ENCODE measurements at regions not wholly inside any gene's neighbourhood (a gene's known extent, or its start where the extent isn't known, plus 50 kb on each side); places are given as distances from the start of the nearest gene placed in this dataset.
A peak's percentile ranks its signal among the peaks of the same experiment; 100 is the strongest.

DNA sequence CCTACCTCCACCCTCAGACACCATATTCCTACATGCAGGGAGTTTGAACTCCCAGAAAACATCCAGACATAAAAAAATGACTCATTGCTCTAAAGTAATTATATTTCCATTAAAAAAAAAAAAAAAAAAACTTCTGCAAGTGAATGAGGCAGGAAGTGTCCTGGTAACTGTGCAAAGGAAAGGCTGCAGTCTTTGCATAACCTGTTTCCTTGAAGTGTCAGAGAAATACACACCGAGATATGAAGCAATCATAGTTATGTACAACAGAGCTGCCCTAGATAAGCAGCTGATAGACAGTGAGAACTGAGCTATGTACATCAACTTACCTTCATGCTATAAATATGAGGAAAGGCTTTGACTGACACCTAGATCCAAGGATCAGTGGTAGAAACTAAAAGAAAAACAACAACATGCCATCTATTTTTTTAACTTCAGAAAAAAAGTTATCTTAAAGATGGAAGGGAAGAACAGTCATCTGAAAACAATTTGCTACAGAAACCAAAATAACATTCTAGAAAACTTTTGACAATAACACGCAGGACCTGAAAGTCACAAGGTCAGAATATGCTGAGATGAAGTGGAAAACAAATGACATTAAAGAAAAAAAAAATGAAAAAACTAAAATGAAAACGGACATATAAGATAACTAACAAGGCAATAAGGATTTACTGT is 263.2 kb downstream of the SEC23A start:
- no peak for DNase-seq

DNA sequence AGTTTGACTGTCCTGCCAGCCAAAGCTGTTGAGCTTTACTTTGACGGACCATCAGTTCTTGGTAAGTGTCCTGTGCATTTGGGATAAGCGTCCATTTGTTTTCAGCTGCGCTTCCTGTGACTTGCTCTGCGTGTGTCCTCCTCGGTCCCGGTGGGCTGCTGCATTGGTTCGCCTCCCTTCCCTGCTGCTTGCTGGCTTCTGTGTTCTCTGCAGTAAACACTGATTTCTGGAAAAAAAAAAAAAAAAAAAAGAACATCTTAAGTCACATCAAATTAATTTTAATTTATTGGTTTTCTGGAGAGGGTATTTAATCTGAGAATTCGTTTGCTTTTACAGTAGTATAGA is 264.1 kb downstream of the SEC23A start:
- DNase-seq: no peak

GRCh38 chr14:38838049-38838978 is 264.7 kb downstream of the SEC23A start:
- DNase-seq: no peak

- no peak for DNase-seq
Observed at GRCh38 chr14:38837343-38838048, 265.5 kb downstream of the SEC23A start.

DNA sequence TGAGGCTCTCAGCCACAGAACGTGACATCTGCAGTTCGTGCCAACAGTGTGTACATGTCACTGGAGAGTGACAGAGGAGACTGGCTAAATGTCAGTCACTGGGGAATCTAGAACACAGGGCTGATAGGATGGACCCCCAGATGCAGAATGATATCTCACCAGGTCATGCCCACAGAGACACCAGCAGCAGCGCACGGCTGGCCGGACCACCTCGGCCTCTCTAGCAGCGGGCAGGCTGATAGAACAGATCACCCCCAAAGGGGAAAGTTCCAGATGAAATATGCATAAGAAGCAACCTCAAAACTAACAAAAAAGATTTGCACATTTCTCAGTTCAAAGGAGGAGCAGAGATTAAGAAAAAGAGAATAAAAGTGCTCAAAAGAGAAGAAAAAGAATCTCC is 266.5 kb downstream of the SEC23A start:
- DNase-seq: no peak

GRCh38 chr14:38835874-38836273 is 267.2 kb downstream of the SEC23A start:
- no peak for DNase-seq

DNA sequence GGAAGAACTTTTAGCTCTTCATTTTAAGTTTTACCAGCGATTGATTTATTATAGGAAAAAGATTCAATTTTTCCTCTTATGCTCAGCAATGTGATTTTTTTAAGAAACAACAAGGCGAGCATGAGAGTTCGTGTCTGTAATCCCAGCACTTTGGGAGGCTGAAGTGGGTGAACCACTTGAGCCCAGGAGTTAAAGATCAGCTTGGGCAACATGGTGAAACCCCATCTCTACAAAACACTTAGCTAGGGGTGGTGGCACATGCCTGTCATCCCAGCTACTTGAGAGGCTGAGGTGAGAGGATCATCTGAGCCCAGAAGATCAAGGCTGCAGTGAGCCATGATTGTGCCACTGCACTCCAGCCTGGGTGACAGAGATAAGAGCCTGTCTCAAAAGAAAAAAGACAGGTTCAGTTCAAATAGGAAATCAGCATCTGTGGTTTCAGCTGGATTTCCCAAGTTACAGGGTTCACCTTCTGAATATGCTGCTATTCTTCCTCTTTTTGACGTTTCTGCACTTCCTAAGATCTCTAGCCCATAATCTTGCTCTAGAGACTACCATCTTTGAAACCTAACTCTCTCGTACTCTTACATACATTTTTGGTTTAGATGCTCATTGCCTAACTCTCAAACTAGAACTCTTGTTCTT is 274.7 kb downstream of the SEC23A start:
- no peak for DNase-seq

- no peak for DNase-seq
Observed at GRCh38 chr14:38824706-38825105, 278.3 kb downstream of the SEC23A start.

- DNase-seq: no peak
Observed at GRCh38 chr14:38818555-38818954, 284.5 kb downstream of the SEC23A start.

DNA sequence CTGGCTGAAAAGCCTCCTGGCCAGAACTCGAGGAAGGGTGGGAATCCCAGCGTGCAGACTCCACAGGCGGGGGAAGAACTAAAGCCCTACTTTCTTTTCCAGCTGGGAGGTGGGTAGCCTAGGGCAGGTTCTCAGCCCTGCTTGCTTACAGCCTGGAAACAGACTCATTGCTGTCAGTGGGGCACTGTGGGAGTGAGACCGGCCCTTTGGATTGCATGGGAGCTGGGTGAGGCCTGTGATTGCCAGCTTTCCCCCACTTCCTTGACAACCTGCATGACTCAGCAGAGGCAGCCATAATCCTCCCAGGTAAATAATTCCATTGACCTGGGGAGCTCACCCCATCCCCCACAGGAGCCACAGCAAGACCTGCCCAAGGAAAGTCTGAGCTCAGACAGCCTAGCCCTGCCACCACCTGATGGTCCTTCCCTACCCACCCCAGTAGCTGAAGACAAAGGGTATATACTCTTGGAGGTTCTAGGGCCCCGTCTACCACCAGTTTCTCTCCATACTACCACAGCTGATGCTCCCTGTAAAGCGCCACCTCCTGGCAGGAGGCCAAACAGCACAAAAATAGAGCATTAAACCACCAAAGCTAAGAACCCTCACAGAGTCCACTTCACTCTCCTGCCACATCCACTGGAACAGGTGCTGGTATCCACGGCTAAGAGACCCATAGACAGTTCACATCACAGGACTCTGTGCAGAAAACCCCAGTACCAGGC is 294.1 kb downstream of the SEC23A start:
- peak; percentile 22 to 27 for DNase-seq

GRCh38 chr14:38799671-38800070 is 303.4 kb downstream of the SEC23A start:
- no peak for DNase-seq

GRCh38 chr14:38794677-38795076 is 308.4 kb downstream of the SEC23A start:
- no peak for DNase-seq

DNA sequence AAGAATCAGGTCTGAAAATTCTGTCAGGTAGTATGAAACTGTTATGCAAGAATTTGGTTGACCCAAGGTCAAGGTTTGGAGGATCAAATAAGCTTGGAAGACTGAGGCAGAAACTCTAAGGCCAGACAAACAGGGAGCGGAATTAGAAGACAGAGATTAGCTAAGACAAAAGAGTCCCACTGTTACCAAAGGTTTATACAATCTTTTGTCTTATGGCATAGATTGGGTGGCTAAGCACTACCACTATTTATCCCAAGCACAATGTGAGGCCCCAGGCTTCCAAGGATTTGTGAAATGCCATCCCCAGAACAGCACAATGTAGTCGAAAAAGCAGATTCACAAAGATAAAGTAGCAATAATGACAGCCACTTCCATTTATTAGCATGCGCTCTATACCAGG is 311.2 kb downstream of the SEC23A start:
- no peak for DNase-seq

GRCh38 chr14:38790916-38791315 is 312.1 kb downstream of the SEC23A start:
- no peak for DNase-seq

GRCh38 chr14:38789805-38790204 is 313.2 kb downstream of the SEC23A start:
- no peak for DNase-seq

DNA sequence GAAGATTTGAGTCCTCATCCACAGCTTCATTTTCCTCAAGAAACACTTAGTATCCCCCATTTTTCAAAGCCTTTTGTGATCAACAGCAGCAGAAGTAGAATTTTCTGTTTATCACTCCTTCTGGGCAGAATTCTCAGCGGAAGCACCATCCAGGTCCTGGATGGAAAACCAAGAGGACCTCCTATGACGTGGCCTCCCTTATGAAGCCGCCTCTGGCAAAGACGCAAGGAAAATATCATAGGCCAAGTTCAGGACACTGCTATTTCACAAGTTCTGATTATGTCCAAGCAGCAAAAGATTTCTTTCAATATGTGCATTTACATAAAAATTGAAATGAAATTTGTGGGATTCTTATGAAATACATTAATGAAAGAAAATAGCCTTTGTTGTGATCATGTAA is 315.0 kb downstream of the SEC23A start:
- DNase-seq: no peak

DNA sequence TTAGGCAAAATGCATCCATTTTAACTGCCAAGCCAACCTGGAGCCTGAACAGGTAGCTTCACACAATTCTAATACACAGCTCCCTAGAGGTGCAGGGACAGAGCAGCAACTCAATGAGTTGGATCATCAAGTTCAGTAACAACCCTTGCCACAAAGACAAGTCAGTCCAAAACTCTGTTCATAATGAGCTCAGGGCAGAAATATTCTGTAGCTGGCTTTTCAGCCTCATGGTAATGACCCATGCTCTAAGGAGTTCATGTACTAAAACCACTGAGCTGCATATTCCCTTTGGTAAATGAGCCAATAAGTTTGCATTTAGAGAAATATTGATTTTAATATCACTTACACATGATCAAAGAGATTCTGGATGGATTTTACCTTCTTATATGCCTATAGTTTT is 316.1 kb downstream of the SEC23A start:
- no peak for DNase-seq

DNA sequence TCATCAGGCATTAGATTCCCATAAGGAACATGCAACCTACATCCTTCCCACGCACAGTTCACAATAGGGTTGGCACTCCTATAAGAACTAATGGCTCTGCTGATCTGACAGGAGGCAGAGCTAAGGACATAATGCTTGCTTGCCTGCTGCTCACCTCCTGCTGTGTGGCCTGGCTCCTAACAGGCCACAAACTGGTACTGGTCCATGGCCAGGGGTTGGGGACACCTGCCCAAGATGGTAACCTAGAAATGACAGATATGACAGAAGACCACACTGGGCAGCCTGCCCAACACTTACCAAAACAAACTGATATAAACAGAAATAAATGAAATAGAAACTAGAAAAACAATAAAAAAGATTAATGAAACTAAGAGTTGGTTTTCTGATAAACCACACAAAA is 325.6 kb downstream of the SEC23A start:
- no peak for DNase-seq

DNA sequence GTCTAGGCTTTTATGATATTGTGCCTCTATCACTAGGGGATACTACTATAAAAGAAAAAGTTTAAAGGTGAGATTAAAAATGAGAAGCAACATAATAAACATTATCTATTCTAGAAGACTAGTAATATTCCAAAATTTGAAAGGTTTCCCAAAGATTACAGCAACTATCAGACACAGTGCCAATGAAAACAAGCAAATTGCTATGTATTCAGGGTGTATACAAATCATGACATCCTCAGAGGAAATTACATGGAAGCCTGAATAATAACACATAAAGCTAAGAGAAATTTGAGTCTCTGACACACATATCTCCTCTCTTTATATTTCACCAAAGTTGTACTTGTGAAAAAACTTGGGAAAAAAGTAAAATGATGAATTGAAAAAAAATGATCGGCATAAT is 327.0 kb downstream of the SEC23A start:
- DNase-seq: no peak

DNA sequence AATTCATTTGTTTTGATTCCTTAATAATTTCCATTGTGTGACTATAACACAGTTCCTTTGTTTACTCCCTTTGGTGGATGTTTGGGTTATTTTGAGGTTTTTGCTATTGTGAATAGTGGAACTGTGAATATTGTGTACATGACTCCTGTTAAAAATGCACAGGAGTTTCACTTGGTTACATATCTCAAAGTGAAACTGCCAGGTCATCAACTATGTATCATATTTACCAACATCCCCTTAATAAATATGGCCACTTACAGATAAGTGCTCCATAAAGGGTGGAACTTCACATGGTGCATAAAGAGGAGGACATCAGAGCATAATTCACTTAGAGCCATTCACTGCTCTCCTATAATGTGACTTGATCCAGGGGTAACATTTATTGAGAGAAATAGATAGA is 328.9 kb downstream of the SEC23A start:
- no peak for DNase-seq

DNA sequence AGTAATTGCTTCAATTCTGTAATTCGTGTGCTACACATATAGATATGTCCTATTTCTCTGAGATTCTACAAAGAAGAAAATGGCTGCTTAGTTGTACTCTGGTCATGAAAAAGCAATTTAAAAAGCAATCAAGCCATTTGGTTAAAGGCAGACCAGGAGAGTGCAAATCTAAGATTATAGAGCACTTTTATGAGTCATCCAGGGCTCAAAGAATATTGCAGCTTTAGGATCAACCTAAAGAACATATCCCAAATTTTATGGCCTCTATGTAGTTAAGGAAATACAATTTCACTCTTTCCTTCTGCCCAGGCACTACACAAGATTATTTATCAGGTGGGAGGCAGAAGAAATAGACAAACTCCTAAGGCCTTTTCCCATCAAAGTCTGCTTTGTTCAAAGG is 332.8 kb downstream of the SEC23A start:
- no peak for DNase-seq

GRCh38 chr14:38762845-38763244 is 340.2 kb downstream of the SEC23A start:
- DNase-seq: no peak

DNA sequence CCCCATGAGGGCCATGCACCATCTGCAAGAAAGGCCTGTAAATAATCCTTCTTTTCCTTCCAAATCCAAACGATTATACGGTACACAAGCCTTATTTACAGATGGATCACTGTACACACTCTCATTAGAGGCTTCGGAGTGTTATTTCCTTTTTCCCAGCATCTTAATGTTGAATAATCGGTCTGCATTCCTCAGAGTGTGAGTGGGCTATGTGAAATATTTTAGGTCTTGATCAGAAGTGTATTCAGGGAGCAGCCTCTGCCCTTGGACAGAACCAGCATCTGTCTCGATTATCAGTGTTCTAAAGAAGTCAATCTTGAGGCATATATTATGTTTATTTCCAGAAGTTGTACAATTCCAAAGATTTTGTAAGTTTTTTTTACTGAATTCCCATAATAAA is 340.6 kb downstream of the SEC23A start:
- no peak for DNase-seq
